Breast epithelium (tissue), 3 donors: ENCODE measurements at regions not wholly inside any gene's neighbourhood (a gene's known extent, or its start where the extent isn't known, plus 50 kb on each side); places are given as distances from the start of the nearest gene placed in this dataset.

ENCODE experiments used
- POLR2A ChIP-seq: fragments of 450-650 bp; IDR thresholded peaks from one replicate; pipeline ENCODE4 v1.6.1; 2016; ENCODE audit warnings: antibody characterized with exemption, mild to moderate bottlenecking, moderate library complexity
- POLR2AphosphoS5 ChIP-seq, 3 donors: sonication (generic); formaldehyde crosslinking; IDR thresholded peaks; one replicate each; pipeline ENCODE4 v1.6.1; 2017; ENCODE audit warnings: antibody characterized with exemption in 3 of 3
- TF ChIP-seq, protein P1 (sequence below), 3 donors: fragments of 450-650 bp; IDR thresholded peaks; one replicate each; pipeline ENCODE4 v1.5.1; 2016 to 2017; ENCODE audit warnings: antibody characterized with exemption in 3 of 3, mild to moderate bottlenecking in 3 of 3, moderate library complexity in 3 of 3

- TF ChIP-seq, protein P1, sequence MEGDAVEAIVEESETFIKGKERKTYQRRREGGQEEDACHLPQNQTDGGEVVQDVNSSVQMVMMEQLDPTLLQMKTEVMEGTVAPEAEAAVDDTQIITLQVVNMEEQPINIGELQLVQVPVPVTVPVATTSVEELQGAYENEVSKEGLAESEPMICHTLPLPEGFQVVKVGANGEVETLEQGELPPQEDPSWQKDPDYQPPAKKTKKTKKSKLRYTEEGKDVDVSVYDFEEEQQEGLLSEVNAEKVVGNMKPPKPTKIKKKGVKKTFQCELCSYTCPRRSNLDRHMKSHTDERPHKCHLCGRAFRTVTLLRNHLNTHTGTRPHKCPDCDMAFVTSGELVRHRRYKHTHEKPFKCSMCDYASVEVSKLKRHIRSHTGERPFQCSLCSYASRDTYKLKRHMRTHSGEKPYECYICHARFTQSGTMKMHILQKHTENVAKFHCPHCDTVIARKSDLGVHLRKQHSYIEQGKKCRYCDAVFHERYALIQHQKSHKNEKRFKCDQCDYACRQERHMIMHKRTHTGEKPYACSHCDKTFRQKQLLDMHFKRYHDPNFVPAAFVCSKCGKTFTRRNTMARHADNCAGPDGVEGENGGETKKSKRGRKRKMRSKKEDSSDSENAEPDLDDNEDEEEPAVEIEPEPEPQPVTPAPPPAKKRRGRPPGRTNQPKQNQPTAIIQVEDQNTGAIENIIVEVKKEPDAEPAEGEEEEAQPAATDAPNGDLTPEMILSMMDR (IDR thresholded peaks at IDR 0.05), result no peak
- TF ChIP-seq POLR2A, result no peak
- no peak for TF ChIP-seq POLR2AphosphoS5 (IDR thresholded peaks at IDR 0.05)
Measured at GRCh38 chr10:78448994-78449418, 415.3 kb downstream of the RPS24 start.
